LNCAP (cell line): ENCODE measurements at regions not wholly inside any gene's neighbourhood (a gene's known extent, or its start where the extent isn't known, plus 50 kb on each side); places are given as distances from the start of the nearest gene placed in this dataset.

Source experiments
- CTCF ChIP-seq: fragments of 450-650 bp; IDR thresholded peaks from 2 replicates; pipeline ENCODE4 v1.5.1; 2017; ENCODE audit warnings: mild to moderate bottlenecking

DNA sequence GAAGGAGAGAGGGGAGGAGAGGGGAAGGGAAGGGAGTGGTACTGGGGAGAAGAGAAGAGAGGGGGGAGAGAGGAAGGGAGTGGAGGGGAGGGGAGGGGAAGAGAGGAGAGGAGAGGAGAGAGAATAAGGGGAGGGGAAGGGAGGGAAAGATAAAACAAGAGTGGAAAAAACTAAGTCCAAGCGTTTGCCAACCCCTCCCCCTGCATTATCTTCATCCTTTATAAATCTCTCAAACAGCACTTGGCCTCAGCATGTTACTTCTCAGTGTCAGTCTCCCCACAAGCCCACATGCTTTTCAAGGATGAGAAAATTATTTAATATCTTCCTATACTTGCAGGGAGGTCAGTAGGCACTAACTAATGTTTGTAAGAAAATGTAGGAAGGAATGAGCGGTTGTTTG is 204.5 kb downstream of the LSM5 start:
- no peak for TF ChIP-seq CTCF

GRCh38 chr7:32283546-32283945 is 206.6 kb downstream of the LSM5 start:
- no peak for TF ChIP-seq CTCF

GRCh38 chr7:32279500-32279899 is 209.3 kb upstream of the PDE1C start:
- TF ChIP-seq CTCF = no peak

GRCh38 chr7:32275216-32276009 is 205.2 kb upstream of the PDE1C start:
- no peak for TF ChIP-seq CTCF

GRCh38 chr7:32273297-32273696 is 203.1 kb upstream of the PDE1C start:
- no peak for TF ChIP-seq CTCF

DNA sequence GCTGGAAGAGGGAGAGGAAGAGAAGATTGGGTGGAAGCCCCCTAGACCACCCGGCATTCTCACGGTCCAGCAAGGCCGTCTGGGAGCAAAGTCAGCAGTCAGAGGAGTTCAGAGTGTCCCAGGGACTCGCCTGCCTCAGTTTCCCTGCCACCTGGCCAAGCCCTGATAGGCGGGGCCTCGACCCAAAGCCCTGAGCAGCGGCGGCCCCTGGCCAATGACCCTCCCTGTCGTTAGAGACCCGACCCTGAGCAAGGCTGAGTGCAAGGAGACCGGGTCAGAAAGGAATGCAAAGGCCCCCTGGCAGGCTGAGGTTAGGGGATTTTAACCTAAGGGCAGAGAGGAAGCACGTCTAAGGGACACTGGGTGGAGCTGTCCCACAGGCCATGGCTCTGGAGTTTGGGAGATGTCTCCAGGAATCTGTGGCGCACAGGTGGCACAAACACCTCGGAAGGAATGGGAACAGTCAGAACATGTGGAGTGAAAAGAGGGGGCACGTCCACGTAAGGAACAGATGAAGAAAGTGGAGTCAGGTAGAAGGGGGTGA is 196.8 kb upstream of the PDE1C start:
- TF ChIP-seq CTCF = no peak

DNA sequence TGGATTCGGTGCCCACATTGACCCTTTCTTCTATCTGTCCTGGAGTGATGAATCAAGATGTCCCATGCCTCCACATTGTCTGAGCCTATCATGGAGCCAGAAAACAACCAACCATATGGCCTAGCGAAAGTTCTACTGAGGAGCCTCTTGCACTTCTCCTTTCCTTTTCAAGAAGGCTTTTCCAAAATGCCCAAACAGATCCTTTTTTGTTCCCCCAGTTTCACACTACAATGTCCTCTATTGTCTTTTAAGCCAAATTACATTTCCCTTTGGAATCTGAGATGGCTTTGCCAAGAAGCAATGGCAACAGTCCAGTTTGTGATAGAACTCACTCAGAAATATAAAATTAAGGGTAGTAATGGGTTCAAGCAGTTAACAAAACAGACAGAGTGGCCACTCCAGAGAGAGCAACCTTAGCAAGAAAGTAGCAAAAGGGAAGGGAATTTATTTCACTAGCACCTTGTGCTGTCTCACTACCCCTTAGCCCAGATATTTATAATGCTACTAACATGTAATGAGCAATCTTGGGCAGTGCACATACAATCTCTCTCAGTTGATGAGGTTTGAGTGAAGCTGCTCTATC is 194.6 kb upstream of the PDE1C start:
- TF ChIP-seq CTCF = no peak
